Heart left ventricle (tissue), 16 donors: ENCODE measurements at regions not wholly inside any gene's neighbourhood (a gene's known extent, or its start where the extent isn't known, plus 50 kb on each side); places are given as distances from the start of the nearest gene placed in this dataset.

ENCODE experiments used
- ATAC-seq, 4 donors: fragments of 200-7000 bp; cut with Tn5 transposase; one replicate each; pipeline ENCODE4 v1.9.1; 2020 to 2022; ENCODE audit warnings: moderate library complexity in 4 of 4, mild to moderate bottlenecking in 3 of 4, moderate number of reproducible peaks in 1 of 4
- DNase-seq, 5 donors: peaks; one replicate each; pipeline ENCODE4 v3.0.0-alpha.2; 2020
- H3K27ac ChIP-seq, 12 donors: fragments of 200-600 bp; sonication (generic) in 4 of 12; one replicate each; pipeline versions ENCODE4 v1.5.0 to v1.8.0; 2016 to 2022; ENCODE audit warnings: mild to moderate bottlenecking in 2 of 12
- H3K27me3 ChIP-seq, 9 donors: fragments of 200-600 bp; sonication (generic) in 2 of 9; one replicate each; pipeline versions ENCODE4 v1.5.1 to v1.8.0; 2016 to 2022; ENCODE audit warnings: mild to moderate bottlenecking in 3 of 9
- H3K36me3 ChIP-seq, 9 donors: fragments of 200-600 bp; sonication (generic) in 2 of 9; one replicate each; pipeline versions ENCODE4 v1.5.0 to v1.8.0; 2018 to 2022; ENCODE audit warnings: mild to moderate bottlenecking in 2 of 9
- H3K4me1 ChIP-seq, 12 donors: fragments of 200-600 bp; sonication (generic) in 4 of 12; one replicate each; pipeline versions ENCODE4 v1.5.0 to v1.8.0; 2016 to 2022; ENCODE audit warnings: mild to moderate bottlenecking in 3 of 12
- H3K4me3 ChIP-seq, 12 donors: fragments of 200-600 bp; sonication (generic) in 4 of 12; one replicate each; pipeline versions ENCODE4 v1.5.0 to v1.8.0; 2017 to 2022; ENCODE audit warnings: mild to moderate bottlenecking in 9 of 12, moderate library complexity in 4 of 12
- H3K9me3 ChIP-seq, 12 donors: fragments of 200-600 bp; sonication (generic) in 4 of 12; one replicate each; pipeline versions ENCODE4 v1.5.0 to v1.8.0; 2016 to 2022; ENCODE audit warnings: mild to moderate bottlenecking in 1 of 12
- POLR2A ChIP-seq, 2 donors: fragments of 450-650 bp; IDR thresholded peaks; one replicate each; pipeline ENCODE4 v1.6.1; 2017; ENCODE audit warnings: antibody characterized with exemption in 2 of 2, mild to moderate bottlenecking in 2 of 2, moderate library complexity in 2 of 2
- WGBS, 4 donors: extraction: QIAGEN DNeasy Blood & Tissue Kit in 2 of 4; methylation state at CpG; one replicate each; pipeline versions ENCODE4 v1.1.5 to v1.1.7; 2013 to 2018; 5-methylcytosine and 5-hydroxymethylcytosine counted together
- intact Hi-C, 10 donors: fragments of 100-400 bp; cut with DNase I; formaldehyde crosslinking; loops; one replicate each; pipeline versions ENCODE4 v1.11.1 to v1.14.2; 2022
- TF ChIP-seq, protein P1 (sequence below), 12 donors: fragments of 200-600 bp; sonication (generic) in 4 of 12; IDR thresholded peaks; one replicate each; pipeline versions ENCODE4 v1.5.0 to v1.8.0; 2018 to 2022; ENCODE audit warnings: antibody characterized with exemption in 12 of 12, mild to moderate bottlenecking in 5 of 12
- donor health status: ischemic (EF 13 %, LVEDD 7.1; RV severe dilation, severe dysfunction).
- donor health status: healthy with polysubstance abuse.
- donor health status: DM: no; HTN: yes; CAD: no.
- donor health status: DM: no; HTN: no; CAD: no.
- donor health status: ischemic (EF 25% LVEDD 6.9; RV normal size, moderate dysfunction).
- donor health status: ischemic (EF 25% LVEDD 5.7; RV mildly dilated, moderate dysfunction).
- donor health status: healthy.
- donor health status: DM: yes; HTN: yes; CAD: no.
- donor health status: ischemic (EF 35%, LVEDD 5.7; RV mildly dilated, moderate dysfunction).
- donor health status: nonischemic (EF 11% LVEDD 7.7; RV severe dilation, severe dysfunction).
- donor health status: DM: yes; HTN: yes; CAD: no.
- donor health status: PGD.
- donor health status: ischemic (EF 29% LVEDD 5.4; RV normal size, mild dysfunction).
- donor health status: nonischemic (EF 23%, LVEDD 6.1; RV moderate dilation, normal function).

DNA sequence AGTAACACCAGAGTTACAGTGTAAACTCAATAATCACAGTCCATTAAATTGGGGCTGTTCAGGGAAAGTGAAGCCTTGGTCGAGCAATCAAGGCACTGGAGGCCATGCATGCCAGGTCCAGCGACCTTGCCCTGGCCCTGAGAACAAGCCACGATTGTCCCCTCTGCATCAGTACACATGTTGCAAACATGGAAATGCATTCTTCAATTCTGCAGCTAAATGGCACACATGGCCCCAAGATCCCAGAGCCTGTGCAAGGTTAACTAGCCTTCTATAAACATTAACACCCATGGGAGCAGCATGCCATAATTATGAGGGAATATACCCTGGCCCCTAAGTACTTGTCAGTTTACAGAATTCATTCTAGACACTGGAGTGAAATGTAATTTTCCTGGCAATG, 204.7 kb downstream of the HS3ST3B1 start:
- DNase-seq (no peak), ATAC-seq (no peak)
- Histone ChIP-seq H3K4me1 (no peaks in the 10 kb centered on the region), H3K36me3 (no peaks in the 10 kb centered on the region), H3K4me3 (no peak overlapping the region), H3K27ac (no peak overlapping the region), H3K27me3 (peaks cover 0 to 9% (median 0%) of the 10 kb centered on the region in 9 donors), H3K9me3 (peaks cover 0 to 5% (median 0%) of the 10 kb centered on the region in 12 donors)
- WGBS, 4 donors, result 47 to 61% (median 55%) methylated on average over 3 of the region's 3 CpGs
- TF ChIP-seq, protein P1, sequence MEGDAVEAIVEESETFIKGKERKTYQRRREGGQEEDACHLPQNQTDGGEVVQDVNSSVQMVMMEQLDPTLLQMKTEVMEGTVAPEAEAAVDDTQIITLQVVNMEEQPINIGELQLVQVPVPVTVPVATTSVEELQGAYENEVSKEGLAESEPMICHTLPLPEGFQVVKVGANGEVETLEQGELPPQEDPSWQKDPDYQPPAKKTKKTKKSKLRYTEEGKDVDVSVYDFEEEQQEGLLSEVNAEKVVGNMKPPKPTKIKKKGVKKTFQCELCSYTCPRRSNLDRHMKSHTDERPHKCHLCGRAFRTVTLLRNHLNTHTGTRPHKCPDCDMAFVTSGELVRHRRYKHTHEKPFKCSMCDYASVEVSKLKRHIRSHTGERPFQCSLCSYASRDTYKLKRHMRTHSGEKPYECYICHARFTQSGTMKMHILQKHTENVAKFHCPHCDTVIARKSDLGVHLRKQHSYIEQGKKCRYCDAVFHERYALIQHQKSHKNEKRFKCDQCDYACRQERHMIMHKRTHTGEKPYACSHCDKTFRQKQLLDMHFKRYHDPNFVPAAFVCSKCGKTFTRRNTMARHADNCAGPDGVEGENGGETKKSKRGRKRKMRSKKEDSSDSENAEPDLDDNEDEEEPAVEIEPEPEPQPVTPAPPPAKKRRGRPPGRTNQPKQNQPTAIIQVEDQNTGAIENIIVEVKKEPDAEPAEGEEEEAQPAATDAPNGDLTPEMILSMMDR (IDR thresholded peaks at IDR 0.05), result no peak
- TF ChIP-seq POLR2A (IDR thresholded peaks at IDR 0.05), result no peak
- intact Hi-C loops, result no loop called here

DNA sequence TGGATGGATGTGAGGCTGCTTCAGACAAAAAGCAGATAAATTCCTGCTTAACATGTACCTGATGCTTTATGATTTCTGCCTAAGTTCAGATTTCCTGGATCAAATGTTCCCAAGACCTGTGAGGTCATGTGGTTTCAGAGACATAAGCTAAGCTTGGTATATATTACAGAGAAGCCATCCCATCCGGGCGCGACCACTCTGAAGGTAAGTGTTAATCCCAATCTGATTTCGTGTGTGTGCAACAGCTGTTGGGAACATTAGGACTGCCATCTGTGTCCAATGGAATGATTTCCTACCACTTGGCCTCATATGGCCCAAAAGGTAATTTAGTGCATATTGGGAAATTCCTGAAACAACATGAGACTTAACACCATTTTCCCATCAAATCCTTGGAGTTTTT, 199.1 kb downstream of the HS3ST3B1 start:
- Histone ChIP-seq H3K27me3 (peaks cover 0 to 4% (median 0%) of the 10 kb centered on the region in 9 donors), H3K9me3 (peaks cover 0 to under 1% (median 0%) of the 10 kb centered on the region in 12 donors), H3K27ac (no peak overlapping the region), H3K36me3 (no peaks in the 10 kb centered on the region), H3K4me1 (no peaks in the 10 kb centered on the region), H3K4me3 (no peak overlapping the region)
- 66 to 92% (median 76%) methylated on average over 4 of the region's 4 CpGs for WGBS, 4 donors
- no peak for ATAC-seq
- TF ChIP-seq POLR2A (IDR thresholded peaks at IDR 0.05), result no peak
- TF ChIP-seq, protein P1 (IDR thresholded peaks at IDR 0.05), result no peak
- DNase-seq, result no peak
- intact Hi-C loops, result no loop called here

DNA sequence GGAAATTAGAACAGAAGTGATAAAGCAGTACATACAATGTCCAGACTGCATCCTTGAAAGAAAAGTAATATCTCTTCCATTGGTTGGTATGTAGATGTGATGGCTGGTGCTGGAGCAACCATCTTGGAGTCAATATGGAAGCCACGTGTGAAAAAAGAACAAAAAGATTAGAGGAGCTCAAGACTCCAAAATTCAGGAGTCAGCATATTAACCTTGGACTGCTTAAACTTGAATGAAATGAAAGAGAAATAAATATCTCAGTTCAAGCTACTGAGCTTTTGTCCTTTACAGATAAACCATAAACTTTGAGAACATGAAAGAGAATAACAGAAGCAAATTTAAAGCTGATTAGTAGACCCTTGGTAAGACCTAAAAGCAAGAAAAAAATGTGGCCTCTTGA, 197.9 kb downstream of the HS3ST3B1 start:
- Histone ChIP-seq H3K36me3 (no peaks in the 10 kb centered on the region), H3K9me3 (peaks cover 0 to 8% (median 0%) of the 10 kb centered on the region in 12 donors), H3K4me3 (no peak overlapping the region), H3K27me3 (no peaks in the 10 kb centered on the region), H3K27ac (no peak overlapping the region), H3K4me1 (no peaks in the 10 kb centered on the region)
- ATAC-seq (no peak), DNase-seq (no peak)
- intact Hi-C loops, result no loop called here
- WGBS, 4 donors, result 59 to 81% (median 67%) methylated on average over 1 of the region's 1 CpG
- TF ChIP-seq, protein P1 (IDR thresholded peaks at IDR 0.05), result no peak
- no peak for TF ChIP-seq POLR2A (IDR thresholded peaks at IDR 0.05)

DNA sequence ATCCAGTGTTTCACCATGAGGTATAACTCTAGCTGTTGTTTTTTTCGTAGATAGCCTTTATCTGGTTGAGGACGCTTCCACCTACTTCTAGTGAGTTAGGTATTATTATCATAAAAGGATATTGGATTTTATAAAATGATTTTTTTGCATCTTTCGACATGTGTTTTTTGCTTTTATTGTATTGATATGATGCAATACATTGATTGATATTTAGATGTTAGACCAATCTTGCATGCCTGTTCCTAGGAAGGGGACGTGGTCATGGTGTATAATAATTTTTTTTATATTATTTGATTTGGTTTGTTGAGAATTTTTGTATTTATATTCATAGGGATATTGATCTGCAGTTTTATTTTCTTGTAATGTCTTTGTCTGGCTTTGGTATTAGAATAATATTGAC, 193.3 kb downstream of the HS3ST3B1 start:
- 68 to 83% (median 71%) methylated on average over 4 of the region's 4 CpGs for WGBS, 4 donors
- H3K4me3 ChIP-seq, result no peak overlapping the region
- no peaks in the 10 kb centered on the region for H3K4me1 ChIP-seq
- intact Hi-C loops, result no loop called here
- no peak for ATAC-seq
- H3K27ac ChIP-seq, result no peak overlapping the region
- no peaks in the 10 kb centered on the region for H3K27me3 ChIP-seq
- TF ChIP-seq POLR2A (IDR thresholded peaks at IDR 0.05), result no peak
- TF ChIP-seq, protein P1 (IDR thresholded peaks at IDR 0.05), result no peak
- H3K36me3 ChIP-seq, result no peaks in the 10 kb centered on the region
- peaks cover 0 to 9% (median 0%) of the 10 kb centered on the region in 12 donors for H3K9me3 ChIP-seq
- no peak for DNase-seq
